B cell (primary cell): ENCODE measurements at regions not wholly inside any gene's neighbourhood (a gene's known extent, or its start where the extent isn't known, plus 50 kb on each side); places are given as distances from the start of the nearest gene placed in this dataset.

ENCODE experiments used
- ATAC-seq: fragments of 200-7000 bp; cut with Tn5 transposase; one replicate; pipeline ENCODE4 v1.10.0; 2021; ENCODE audit warnings: low read depth, mild to moderate bottlenecking, moderate number of reproducible peaks, moderate library complexity
- CTCF ChIA-PET: fragments of 350-600 bp; sonication (Branson Sonifier 250); formaldehyde crosslinking; loops from one replicate; lab custom pipeline; 2021; ENCODE audit warnings: antibody characterized with exemption, inconsistent platforms; lab: Charles Lee
- POLR2A ChIA-PET: fragments of 350-600 bp; sonication (Branson Sonifier 250); formaldehyde crosslinking; loops from one replicate; lab custom pipeline; 2021; ENCODE audit warnings: antibody characterized with exemption; lab: Charles Lee
- DNase-seq: peaks from one replicate; pipeline ENCODE4 v3.0.0; 2013
- H2AFZ ChIP-seq: 2 replicates; pipeline ENCODE4 v1.6.1; 2012; ENCODE audit warnings: mild to moderate bottlenecking, low read depth, low read length; ENCODE audit not compliant: insufficient read depth, poor library complexity, severe bottlenecking
- H3K27ac ChIP-seq, 2 donors: 1 replicate in 1 of 2; 2 replicates in 1 of 2; pipeline ENCODE4 v1.5.1; 2012 to 2013; ENCODE audit warnings: low read length in 2 of 2, mild to moderate bottlenecking in 2 of 2, moderate library complexity in 1 of 2
- H3K27me3 ChIP-seq, 4 experiments: fragments of 200-600 bp in 1 of 4; sonication (generic) in 1 of 4; replicated peaks in 1 of 4; 1 replicate in 2 of 4; 2 replicates in 2 of 4; pipeline versions ENCODE4 v1.6.1 to v1.7.0; 2013 to 2016; ENCODE audit warnings: low read length in 3 of 4, mild to moderate bottlenecking in 2 of 4, mixed read lengths in 1 of 4, moderate library complexity in 1 of 4; ENCODE audit not compliant: insufficient read depth in 4 of 4, control insufficient read depth in 3 of 4; ENCODE audit errors: control extremely low read depth in 1 of 4
- H3K36me3 ChIP-seq, 2 experiments: replicated peaks in 1 of 2; 1 replicate in 1 of 2; 2 replicates in 1 of 2; pipeline versions ENCODE4 v1.6.1 to v1.7.1; 2013; ENCODE audit warnings: low read length in 1 of 2; ENCODE audit not compliant: insufficient read depth in 2 of 2, control insufficient read depth in 1 of 2; ENCODE audit errors: control extremely low read depth in 1 of 2, extremely low read depth in 1 of 2
- H3K4me1 ChIP-seq, 2 donors: fragments of 200-600 bp in 1 of 2; sonication (generic) in 1 of 2; 1 replicate in 1 of 2; 2 replicates in 1 of 2; pipeline versions ENCODE4 v1.5.1 to v1.6.1; 2013 to 2017; ENCODE audit warnings: low read length in 2 of 2; ENCODE audit not compliant: control insufficient read depth in 2 of 2, insufficient read depth in 2 of 2
- H3K4me2 ChIP-seq: replicated peaks from 2 replicates; pipeline ENCODE3; 2012; ENCODE audit warnings: mild to moderate bottlenecking, low read depth, low read length; ENCODE audit not compliant: poor library complexity, severe bottlenecking
- H3K4me3 ChIP-seq, 5 experiments: fragments of 200-600 bp in 1 of 5; sonication (generic) in 1 of 5; 1 replicate in 3 of 5; 2 replicates in 2 of 5; pipeline versions ENCODE4 v1.5.1 to v1.7.0; 2011 to 2016; ENCODE audit warnings: low read length in 4 of 5, mild to moderate bottlenecking in 4 of 5, low read depth in 2 of 5, control low read depth in 1 of 5, moderate library complexity in 1 of 5; ENCODE audit not compliant: insufficient read depth in 1 of 5; ENCODE audit errors: control extremely low read depth in 1 of 5, extremely low read depth in 1 of 5
- H3K79me2 ChIP-seq: fragments of 200-600 bp; sonication (generic); one replicate; pipeline ENCODE4 v1.6.0; 2016; ENCODE audit warnings: low read length; ENCODE audit not compliant: control insufficient read depth, insufficient read depth
- H3K9ac ChIP-seq: fragments of 200-600 bp; sonication (generic); 2 replicates; pipeline ENCODE4 v1.6.1; 2017; ENCODE audit warnings: mild to moderate bottlenecking, low read length, moderate library complexity
- H3K9me3 ChIP-seq, 3 donors: one replicate each; pipeline versions ENCODE4 v1.6.1 to v1.7.1; 2013; ENCODE audit warnings: low read length in 2 of 3; ENCODE audit not compliant: control insufficient read depth in 2 of 3, insufficient read depth in 1 of 3; ENCODE audit errors: control extremely low read depth in 1 of 3
- H4K20me1 ChIP-seq: 2 replicates; pipeline ENCODE4 v1.6.0; 2012; ENCODE audit warnings: mild to moderate bottlenecking, low read length; ENCODE audit not compliant: insufficient read depth, control insufficient read depth, poor library complexity, severe bottlenecking
- H3K27ac Mint-ChIP-seq: one replicate; pipeline ENCODE4 v1.8.0; 2021; ENCODE audit warnings: mixed read lengths
- H3K27me3 Mint-ChIP-seq: one replicate; pipeline ENCODE4 v1.8.0; 2021; ENCODE audit warnings: mixed read lengths
- H3K4me1 Mint-ChIP-seq: one replicate; pipeline ENCODE4 v1.8.0; 2021; ENCODE audit warnings: mixed read lengths
- H3K4me3 Mint-ChIP-seq: one replicate; pipeline ENCODE4 v1.8.0; 2021; ENCODE audit warnings: mixed read lengths
- H3K9me3 Mint-ChIP-seq: one replicate; pipeline ENCODE4 v1.8.0; 2022; ENCODE audit warnings: mixed read lengths; ENCODE audit not compliant: insufficient read depth
- CTCF ChIP-seq: fragments of 200-600 bp; IDR thresholded peaks from one replicate; pipeline ENCODE4 v1.8.0; 2022; ENCODE audit warnings: antibody characterized with exemption, mild to moderate bottlenecking
- EZH2 ChIP-seq: IDR thresholded peaks from 2 replicates; pipeline ENCODE4 v1.6.1; 2012; ENCODE audit warnings: borderline replicate concordance, low read depth, mild to moderate bottlenecking, moderate library complexity, low read length; ENCODE audit not compliant: insufficient read depth, poor library complexity, severe bottlenecking
- WGBS: methylation state at CpG from one replicate; pipeline ENCODE4 v1.1.5; 2013; ENCODE audit warnings: missing lambda C conversion rate; ENCODE audit not compliant: insufficient coverage; 5-methylcytosine and 5-hydroxymethylcytosine counted together
- intact Hi-C: fragments of 100-400 bp; cut with micrococcal nuclease; formaldehyde crosslinking; loops from one replicate; pipeline ENCODE4 v1.10.0; 2022

DNA sequence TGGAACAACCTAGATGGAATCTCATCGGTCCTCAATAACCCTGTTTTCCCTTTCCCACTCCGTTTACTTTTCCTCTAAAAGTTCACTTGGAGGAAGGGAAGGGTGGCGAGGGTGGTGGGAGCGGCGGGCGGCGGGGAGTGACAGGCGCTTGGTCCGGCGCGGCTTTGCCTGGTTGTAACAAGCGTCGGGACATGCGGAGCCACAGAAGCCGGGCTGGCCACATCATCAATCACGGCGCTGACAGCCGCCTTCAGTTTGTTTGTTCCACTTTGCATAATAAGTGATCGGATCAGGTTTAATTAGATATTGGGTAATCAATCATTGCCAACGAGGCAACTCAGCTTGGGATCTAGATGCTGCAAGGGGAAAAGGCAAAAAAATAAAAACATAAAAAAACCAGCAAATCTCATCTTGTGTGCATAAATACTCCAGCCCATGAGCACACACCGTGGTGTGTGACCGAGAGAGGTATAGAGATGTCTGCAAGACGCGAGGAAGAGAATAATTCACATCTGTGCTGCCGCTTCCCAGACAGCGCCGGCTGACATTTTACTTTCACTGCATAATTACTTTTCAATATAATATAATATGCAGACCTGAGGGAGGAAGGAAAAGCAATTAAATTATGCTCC lies 396.2 kb upstream of the IRX4 start:
- no peak overlapping the region for H2AFZ ChIP-seq
- no peak overlapping the region for H3K27ac ChIP-seq
- H4K20me1 ChIP-seq: no peaks in the 10 kb centered on the region
- no peaks in the 10 kb centered on the region for H3K27me3 Mint-ChIP-seq
- DNase-seq (no peak), ATAC-seq (no peak)
- 100% methylated on average over 1 of the region's 27 CpGs for WGBS
- H3K9me3 Mint-ChIP-seq: no peaks in the 10 kb centered on the region
- no peaks in the 10 kb centered on the region for H3K27me3 ChIP-seq
- POLR2A ChIA-PET: no interaction called here
- H3K4me3 ChIP-seq: no peak overlapping the region
- TF ChIP-seq EZH2: no peak
- no peak for TF ChIP-seq CTCF
- no peak overlapping the region for H3K27ac Mint-ChIP-seq
- intact Hi-C loops: no loop called here
- no peak overlapping the region for H3K4me3 Mint-ChIP-seq
- no peak overlapping the region for H3K4me2 ChIP-seq
- no peaks in the 10 kb centered on the region for H3K4me1 Mint-ChIP-seq
- H3K9me3 ChIP-seq: peaks cover 0 to 49% (median 0%) of the 10 kb centered on the region in 3 donors
- no peaks in the 10 kb centered on the region for H3K36me3 ChIP-seq
- H3K79me2 ChIP-seq: no peaks in the 10 kb centered on the region
- H3K9ac ChIP-seq: no peak overlapping the region
- no peaks in the 10 kb centered on the region for H3K4me1 ChIP-seq
- CTCF ChIA-PET: no interaction called here

DNA sequence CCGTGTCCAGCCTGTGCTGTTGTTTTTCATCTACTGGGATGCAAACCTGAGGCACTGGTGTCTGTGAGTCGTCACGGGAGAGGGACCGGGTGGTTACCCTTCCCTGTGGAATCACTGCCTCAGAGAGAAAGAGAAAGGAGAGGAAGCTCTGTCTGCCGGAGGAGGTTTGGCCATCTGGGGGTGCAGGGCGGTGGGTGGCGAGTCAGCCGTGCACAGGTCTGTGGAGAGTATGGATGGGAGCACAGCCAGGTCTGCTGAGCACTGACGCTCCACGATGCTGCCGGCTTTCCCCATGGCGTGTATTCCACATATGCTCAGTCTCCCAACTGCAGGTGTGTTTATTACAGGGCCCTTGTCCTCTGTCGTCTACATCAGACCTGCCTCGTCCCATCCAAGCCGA lies 395.2 kb upstream of the IRX4 start:
- Histone ChIP-seq H3K4me3 (no peak overlapping the region), H3K9ac (no peak overlapping the region), H3K4me1 (no peaks in the 10 kb centered on the region), H3K79me2 (no peaks in the 10 kb centered on the region), H3K36me3 (no peaks in the 10 kb centered on the region), H3K9me3 (peaks cover 0 to 48% (median 0%) of the 10 kb centered on the region in 3 donors), H3K27me3 (no peaks in the 10 kb centered on the region), H4K20me1 (no peaks in the 10 kb centered on the region), H3K27ac (no peak overlapping the region), H2AFZ (no peak overlapping the region), H3K4me2 (no peak overlapping the region)
- WGBS: 94% methylated on average over 15 of the region's 15 CpGs
- no peak overlapping the region for H3K27ac Mint-ChIP-seq
- ATAC-seq (no peak), DNase-seq (no peak)
- H3K27me3 Mint-ChIP-seq: no peaks in the 10 kb centered on the region
- no peaks in the 10 kb centered on the region for H3K9me3 Mint-ChIP-seq
- intact Hi-C loops: no loop called here
- ChIA-PET POLR2A (no interaction called here), CTCF (no interaction called here)
- TF ChIP-seq CTCF: no peak
- no peak for TF ChIP-seq EZH2
- H3K4me3 Mint-ChIP-seq: no peak overlapping the region
- H3K4me1 Mint-ChIP-seq: no peaks in the 10 kb centered on the region
